GM19324 (cell line): ENCODE measurements at regions not wholly inside any gene's neighbourhood (a gene's known extent, or its start where the extent isn't known, plus 50 kb on each side); places are given as distances from the start of the nearest gene placed in this dataset.

Experiments
- ATAC-seq: cut with Tn5 transposase; IDR thresholded peaks from one replicate; pipeline ENCODE4 v1.9.1; 2021; ENCODE audit warnings: mild to moderate bottlenecking, moderate library complexity; ENCODE audit not compliant: unreplicated experiment, low FRiP score

- no peak for ATAC-seq
Observed at GRCh38 chr4:121534187-121534586, 153.4 kb upstream of the QRFPR start.

GRCh38 chr4:121526509-121526908, 145.7 kb upstream of the QRFPR start:
- ATAC-seq, result no peak

GRCh38 chr4:121519236-121519838, 138.5 kb upstream of the QRFPR start:
- ATAC-seq, result no peak

- no peak for ATAC-seq
Observed at GRCh38 chr4:121517241-121517640, 136.4 kb upstream of the QRFPR start.

- no peak for ATAC-seq
Observed at GRCh38 chr4:121514443-121514842, 133.6 kb upstream of the QRFPR start.

- ATAC-seq, result peak; percentile 63
Observed at GRCh38 chr4:121510341-121510874, 129.6 kb upstream of the QRFPR start.

- no peak for ATAC-seq
Observed at GRCh38 chr4:121485190-121485804, 104.5 kb upstream of the QRFPR start.

- ATAC-seq, result peak; percentile 89
Observed at GRCh38 chr4:121484633-121485032, 103.8 kb upstream of the QRFPR start.

GRCh38 chr4:121479808-121480207, 99.0 kb upstream of the QRFPR start:
- ATAC-seq, result no peak

GRCh38 chr4:121477480-121477879, 96.7 kb upstream of the QRFPR start:
- no peak for ATAC-seq

GRCh38 chr4:121477079-121477478, 96.3 kb upstream of the QRFPR start:
- ATAC-seq, result no peak

- no peak for ATAC-seq
Observed at GRCh38 chr4:121472937-121473721, 92.3 kb upstream of the QRFPR start.

GRCh38 chr4:121464854-121465253, 84.0 kb upstream of the QRFPR start:
- ATAC-seq, result no peak

GRCh38 chr4:121462660-121463261, 81.9 kb upstream of the QRFPR start:
- ATAC-seq, result peak; percentile 80

- ATAC-seq, result no peak
Observed at GRCh38 chr4:121459026-121459425, 78.2 kb upstream of the QRFPR start.

- ATAC-seq, result no peak
Observed at GRCh38 chr4:121457278-121457875, 76.6 kb upstream of the QRFPR start.

- no peak for ATAC-seq
Observed at GRCh38 chr4:121455285-121455684, 74.5 kb upstream of the QRFPR start.

- ATAC-seq, result no peak
Observed at GRCh38 chr4:121454251-121454979, 73.6 kb upstream of the QRFPR start.

GRCh38 chr4:121451310-121451709, 70.5 kb upstream of the QRFPR start:
- ATAC-seq, result no peak

GRCh38 chr4:121449416-121449815, 68.6 kb upstream of the QRFPR start:
- no peak for ATAC-seq
